ENCODE measurements at regions not wholly inside any gene's neighbourhood (a gene's known extent, or its start where the extent isn't known, plus 50 kb on each side); places are given as distances from the start of the nearest gene placed in this dataset.
"Not testable (repeated sequence)": the region's sequence is repeated elsewhere in the genome, so short reads cannot be mapped to it uniquely, and the experiment has no call there.

- H3K36me3 Mint-ChIP-seq (ENCODE audit: insufficient read depth) = peaks cover 2% of the 10 kb centered on the region
- ATAC-seq (replicated peaks; ENCODE audit: extremely low read depth, poor library complexity, severe bottlenecking) (no peak), DNase-seq (ENCODE audit: low spot score in 2 of 2) (no peak)
- H3K9me3 Mint-ChIP-seq = peaks cover 18% of the 10 kb centered on the region
- no peaks in the 10 kb centered on the region for H3K27me3 Mint-ChIP-seq
- no peaks in the 10 kb centered on the region for H3K4me1 Mint-ChIP-seq
- no peak overlapping the region for H3K4me3 Mint-ChIP-seq
- no peak overlapping the region for H3K27ac Mint-ChIP-seq (ENCODE audit: low read depth)
Measured at GRCh38 chr4:33959519-33959918, 2284.8 kb downstream of the ARAP2 start.

GRCh38 chr4:33961761-33962160, 2282.6 kb downstream of the ARAP2 start:
- Mint-ChIP-seq H3K4me1 (no peaks in the 10 kb centered on the region), H3K9me3 (peaks cover 18% of the 10 kb centered on the region), H3K4me3 (no peak overlapping the region), H3K27ac (ENCODE audit: low read depth) (no peak overlapping the region), H3K36me3 (ENCODE audit: insufficient read depth) (peaks cover 2% of the 10 kb centered on the region), H3K27me3 (no peaks in the 10 kb centered on the region)
- ATAC-seq (replicated peaks; ENCODE audit: extremely low read depth, poor library complexity, severe bottlenecking) (no peak), DNase-seq (ENCODE audit: low spot score in 2 of 2) (no peak)

DNA sequence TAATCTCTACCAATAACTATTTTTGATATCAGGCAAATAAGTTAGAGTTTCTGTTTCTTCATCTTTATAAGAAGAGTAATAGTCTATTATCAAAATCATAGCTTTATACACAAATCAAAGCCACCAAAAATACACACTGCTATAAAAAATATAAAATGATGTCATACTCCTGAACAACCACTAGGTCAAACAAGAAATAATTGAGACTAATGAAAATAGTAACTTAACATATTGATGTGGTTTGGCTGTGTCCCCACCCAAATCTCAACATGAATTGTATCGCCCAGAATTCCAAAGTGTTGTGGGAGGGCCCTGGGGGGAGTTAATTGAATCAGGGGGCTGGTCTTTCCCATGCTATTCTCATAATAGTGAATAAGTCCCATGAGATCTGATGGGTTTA, 2277.5 kb downstream of the ARAP2 start:
- H3K36me3 Mint-ChIP-seq (ENCODE audit: insufficient read depth) = peaks cover 2% of the 10 kb centered on the region
- no peak for ATAC-seq (replicated peaks; ENCODE audit: extremely low read depth, poor library complexity, severe bottlenecking)
- no peaks in the 10 kb centered on the region for H3K4me1 Mint-ChIP-seq
- DNase-seq (ENCODE audit: low spot score in 2 of 2) = no peak
- peaks cover 14% of the 10 kb centered on the region for H3K9me3 Mint-ChIP-seq
- no peak overlapping the region for H3K27ac Mint-ChIP-seq (ENCODE audit: low read depth)
- no peaks in the 10 kb centered on the region for H3K27me3 Mint-ChIP-seq
- H3K4me3 Mint-ChIP-seq = no peak overlapping the region

GRCh38 chr4:33974270-33974669, 2270.0 kb downstream of the ARAP2 start:
- Mint-ChIP-seq H3K9me3 (no peaks in the 10 kb centered on the region), H3K27ac (ENCODE audit: low read depth) (no peak overlapping the region), H3K4me1 (no peaks in the 10 kb centered on the region), H3K27me3 (no peaks in the 10 kb centered on the region), H3K4me3 (no peak overlapping the region), H3K36me3 (ENCODE audit: insufficient read depth) (peaks cover 2% of the 10 kb centered on the region)
- no peak for ATAC-seq (replicated peaks; ENCODE audit: extremely low read depth, poor library complexity, severe bottlenecking)
- DNase-seq (ENCODE audit: low spot score in 2 of 2) = no peak

- H3K36me3 Mint-ChIP-seq (ENCODE audit: insufficient read depth) = peaks cover 2% of the 10 kb centered on the region
- DNase-seq (ENCODE audit: low spot score in 2 of 2) (no peak), ATAC-seq (replicated peaks; ENCODE audit: extremely low read depth, poor library complexity, severe bottlenecking) (no peak)
- H3K4me3 Mint-ChIP-seq = no peak overlapping the region
- H3K4me1 Mint-ChIP-seq = no peaks in the 10 kb centered on the region
- H3K27me3 Mint-ChIP-seq = no peaks in the 10 kb centered on the region
- no peaks in the 10 kb centered on the region for H3K9me3 Mint-ChIP-seq
- H3K27ac Mint-ChIP-seq (ENCODE audit: low read depth) = no peak overlapping the region
Measured at GRCh38 chr4:33975995-33976394, 2268.3 kb downstream of the ARAP2 start.

GRCh38 chr4:33979781-33980180, 2264.5 kb downstream of the ARAP2 start:
- H3K4me1 Mint-ChIP-seq; H3K4me3 Mint-ChIP-seq; H3K27ac Mint-ChIP-seq (ENCODE audit: low read depth); H3K9me3 Mint-ChIP-seq; H3K36me3 Mint-ChIP-seq (ENCODE audit: insufficient read depth); DNase-seq (ENCODE audit: low spot score in 2 of 2); ATAC-seq (replicated peaks; ENCODE audit: extremely low read depth, poor library complexity, severe bottlenecking); H3K27me3 Mint-ChIP-seq: not testable (repeated sequence)

GRCh38 chr4:33980361-33980760, 2264.0 kb downstream of the ARAP2 start:
- H3K4me3 Mint-ChIP-seq = no peak overlapping the region
- peaks cover 2% of the 10 kb centered on the region for H3K36me3 Mint-ChIP-seq (ENCODE audit: insufficient read depth)
- H3K27me3 Mint-ChIP-seq = no peaks in the 10 kb centered on the region
- ATAC-seq (replicated peaks; ENCODE audit: extremely low read depth, poor library complexity, severe bottlenecking) (no peak), DNase-seq (ENCODE audit: low spot score in 2 of 2) (no peak)
- H3K27ac Mint-ChIP-seq (ENCODE audit: low read depth) = no peak overlapping the region
- no peaks in the 10 kb centered on the region for H3K4me1 Mint-ChIP-seq
- H3K9me3 Mint-ChIP-seq = peaks cover 8% of the 10 kb centered on the region

DNA sequence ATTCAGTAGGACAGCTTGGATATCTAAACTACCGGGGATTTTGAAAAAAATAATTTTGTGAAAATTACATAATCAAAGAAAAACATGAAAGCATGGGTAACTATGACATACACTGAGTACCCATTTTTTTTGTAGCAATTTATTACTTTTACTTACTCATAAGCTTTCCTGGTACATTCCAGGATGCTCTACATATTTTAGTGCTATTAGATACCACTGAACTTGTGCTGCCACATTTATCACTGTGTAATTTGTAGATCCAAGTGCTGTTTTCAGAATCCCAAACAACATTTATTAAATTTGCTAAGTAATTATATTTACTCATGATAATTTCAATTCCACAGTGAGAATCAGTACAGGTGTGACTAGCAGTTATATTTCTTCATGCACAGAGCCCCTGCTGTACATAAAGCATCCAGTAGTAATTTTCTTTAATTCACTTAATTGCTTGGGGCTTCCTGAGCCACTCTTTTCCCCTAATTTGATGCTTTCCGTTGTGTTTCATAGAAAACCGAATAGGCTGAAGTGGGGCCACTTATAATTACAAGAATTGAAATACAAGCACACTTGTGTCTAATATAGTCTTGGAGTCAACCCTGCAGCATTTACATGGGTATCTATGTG, 2254.4 kb downstream of the ARAP2 start:
- no peaks in the 10 kb centered on the region for H3K36me3 Mint-ChIP-seq (ENCODE audit: insufficient read depth)
- H3K9me3 Mint-ChIP-seq = peaks cover 11% of the 10 kb centered on the region
- ATAC-seq (replicated peaks; ENCODE audit: extremely low read depth, poor library complexity, severe bottlenecking) (no peak), DNase-seq (ENCODE audit: low spot score in 2 of 2) (no peak)
- H3K4me1 Mint-ChIP-seq = no peaks in the 10 kb centered on the region
- H3K27ac Mint-ChIP-seq (ENCODE audit: low read depth) = no peak overlapping the region
- no peak overlapping the region for H3K4me3 Mint-ChIP-seq
- no peaks in the 10 kb centered on the region for H3K27me3 Mint-ChIP-seq

GRCh38 chr4:33996075-33996718, 2248.1 kb downstream of the ARAP2 start:
- Mint-ChIP-seq H3K27ac (ENCODE audit: low read depth) (no peak overlapping the region), H3K4me1 (no peaks in the 10 kb centered on the region), H3K27me3 (no peaks in the 10 kb centered on the region), H3K9me3 (peaks cover 15% of the 10 kb centered on the region), H3K36me3 (ENCODE audit: insufficient read depth) (no peaks in the 10 kb centered on the region), H3K4me3 (no peak overlapping the region)
- DNase-seq (ENCODE audit: low spot score in 2 of 2) (no peak), ATAC-seq (replicated peaks; ENCODE audit: extremely low read depth, poor library complexity, severe bottlenecking) (no peak)

DNA sequence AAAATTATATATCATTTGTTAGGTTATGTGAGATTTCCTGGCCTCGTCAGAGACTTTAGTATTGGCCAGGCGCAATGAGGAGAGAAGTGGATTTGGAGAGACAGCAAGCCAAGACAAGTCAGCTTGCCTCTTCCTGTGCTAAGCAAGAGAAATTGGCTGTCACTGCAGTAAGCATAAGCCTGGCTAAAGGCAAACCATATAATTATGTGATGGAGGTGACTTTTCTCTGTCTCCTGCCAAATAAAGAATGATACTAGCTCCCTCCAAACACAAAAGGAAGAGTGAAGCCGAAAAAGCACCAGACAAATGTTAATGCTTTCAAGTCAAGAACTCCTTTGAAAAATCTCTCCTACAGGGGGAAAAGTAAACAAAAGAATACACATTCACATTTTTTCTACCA, 2246.0 kb downstream of the ARAP2 start:
- Mint-ChIP-seq H3K9me3 (peaks cover 21% of the 10 kb centered on the region), H3K27me3 (no peaks in the 10 kb centered on the region), H3K4me1 (no peaks in the 10 kb centered on the region), H3K36me3 (ENCODE audit: insufficient read depth) (no peaks in the 10 kb centered on the region), H3K4me3 (no peak overlapping the region), H3K27ac (ENCODE audit: low read depth) (no peak overlapping the region)
- DNase-seq (ENCODE audit: low spot score in 2 of 2) = no peak
- ATAC-seq (replicated peaks; ENCODE audit: extremely low read depth, poor library complexity, severe bottlenecking) = no peak

DNA sequence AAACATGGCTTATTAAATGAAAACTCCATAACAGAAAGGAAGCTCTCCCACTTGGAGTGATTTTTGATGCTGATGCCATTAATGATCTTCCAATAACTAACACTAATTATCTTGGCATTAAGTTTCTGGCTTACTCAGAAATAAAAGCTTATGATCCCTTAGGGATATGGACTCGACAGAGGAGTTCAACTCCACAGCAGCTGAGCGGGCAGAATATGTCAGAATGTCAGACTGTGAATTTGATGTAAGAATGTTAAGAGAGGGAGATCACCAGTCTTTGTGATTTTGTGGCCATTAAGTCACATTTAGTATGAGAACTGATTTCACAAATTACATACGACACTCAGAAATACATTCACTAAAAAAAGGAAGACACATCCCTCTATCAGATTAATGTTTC, 2244.0 kb downstream of the ARAP2 start:
- Mint-ChIP-seq H3K36me3 (ENCODE audit: insufficient read depth) (no peaks in the 10 kb centered on the region), H3K27me3 (no peaks in the 10 kb centered on the region), H3K4me1 (no peaks in the 10 kb centered on the region), H3K27ac (ENCODE audit: low read depth) (no peak overlapping the region), H3K9me3 (peaks cover 16% of the 10 kb centered on the region), H3K4me3 (no peak overlapping the region)
- ATAC-seq (replicated peaks; ENCODE audit: extremely low read depth, poor library complexity, severe bottlenecking) = no peak
- DNase-seq (ENCODE audit: low spot score in 2 of 2) = no peak

DNA sequence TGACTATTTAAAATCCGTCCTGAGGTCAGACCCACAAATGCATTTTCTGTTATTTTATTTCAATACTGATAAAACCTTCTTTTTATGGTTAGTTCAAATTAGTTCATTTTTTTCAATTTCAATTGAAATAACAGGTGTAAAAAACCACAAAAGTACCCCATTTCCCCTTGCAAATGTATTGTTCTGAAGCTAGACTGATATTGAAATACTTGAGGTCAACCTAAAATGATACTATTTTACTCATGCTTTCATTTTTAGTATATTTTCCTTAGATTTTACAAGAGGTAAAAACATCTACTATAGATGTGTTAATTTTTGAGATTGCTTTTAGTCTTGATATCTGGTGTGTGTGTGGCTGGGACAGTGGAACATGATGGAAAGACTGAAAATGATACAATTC, 2237.8 kb downstream of the ARAP2 start:
- not testable (repeated sequence) for H3K4me3 Mint-ChIP-seq; H3K27ac Mint-ChIP-seq (ENCODE audit: low read depth); DNase-seq (ENCODE audit: low spot score in 2 of 2); H3K4me1 Mint-ChIP-seq; ATAC-seq (replicated peaks; ENCODE audit: extremely low read depth, poor library complexity, severe bottlenecking); H3K27me3 Mint-ChIP-seq; H3K36me3 Mint-ChIP-seq (ENCODE audit: insufficient read depth)
- H3K9me3 Mint-ChIP-seq = peaks cover 12% of the 10 kb centered on the region

DNA sequence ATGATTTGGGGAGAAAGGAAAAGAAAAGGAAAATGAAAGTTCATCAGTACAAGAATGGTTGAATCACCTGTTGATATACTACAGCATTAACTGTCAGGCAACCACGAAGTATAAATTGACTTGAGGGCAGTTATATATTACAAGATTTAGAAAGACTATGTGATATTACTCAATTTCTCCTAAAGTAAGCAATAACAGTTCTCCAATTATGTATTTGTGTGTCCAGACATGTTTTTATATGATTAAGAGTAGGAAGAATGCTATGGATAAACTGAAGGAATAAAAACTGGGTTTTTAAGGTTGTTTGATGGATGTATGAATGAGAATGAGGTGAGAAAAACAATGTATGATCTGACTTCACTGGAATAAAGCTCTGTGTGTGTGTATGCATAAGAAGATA, 2234.4 kb downstream of the ARAP2 start:
- ATAC-seq (replicated peaks; ENCODE audit: extremely low read depth, poor library complexity, severe bottlenecking) (no peak), DNase-seq (ENCODE audit: low spot score in 2 of 2) (no peak)
- Mint-ChIP-seq H3K9me3 (peaks cover 10% of the 10 kb centered on the region), H3K27ac (ENCODE audit: low read depth) (no peak overlapping the region), H3K4me3 (no peak overlapping the region), H3K4me1 (no peaks in the 10 kb centered on the region), H3K36me3 (ENCODE audit: insufficient read depth) (no peaks in the 10 kb centered on the region), H3K27me3 (no peaks in the 10 kb centered on the region)
